Astrocyte (in vitro differentiated cells and primary cell): ENCODE measurements at regions not wholly inside any gene's neighbourhood (a gene's known extent, or its start where the extent isn't known, plus 50 kb on each side); places are given as distances from the start of the nearest gene placed in this dataset.

Source experiments
- DNase-seq: peaks from one replicate; pipeline ENCODE4 v3.0.0-alpha.2; 2010; ENCODE audit warnings: low read depth
- FAIRE-seq: peaks from 2 replicates; lab custom pipeline; 2011; peaks lifted over from hg19 to GRCh38; lab: Jason Lieb, UNC
- H2AFZ ChIP-seq: 2 replicates; pipeline ENCODE4 v1.6.0; 2012; ENCODE audit warnings: low read depth, low read length, inconsistent platforms
- H3K27ac ChIP-seq: 2 replicates; pipeline ENCODE4 v1.5.1; 2011; ENCODE audit warnings: low read depth, low read length, inconsistent platforms
- H3K27me3 ChIP-seq: 2 replicates; pipeline ENCODE4 v1.6.0; 2011; ENCODE audit warnings: low read length, inconsistent platforms; ENCODE audit not compliant: insufficient read depth
- H3K36me3 ChIP-seq: 2 replicates; pipeline ENCODE4 v1.5.1; 2011; ENCODE audit warnings: low read length, inconsistent platforms; ENCODE audit not compliant: insufficient read depth
- H3K4me1 ChIP-seq: 2 replicates; pipeline ENCODE4 v1.5.1; 2011; ENCODE audit warnings: low read length, inconsistent platforms; ENCODE audit not compliant: insufficient read depth
- H3K4me2 ChIP-seq: 2 replicates; pipeline ENCODE4 v1.6.0; 2012; ENCODE audit warnings: low read length, inconsistent platforms
- H3K4me3 ChIP-seq: 2 replicates; pipeline ENCODE4 v1.5.1; 2011; ENCODE audit warnings: low read depth, mild to moderate bottlenecking, low read length, inconsistent platforms; ENCODE audit not compliant: insufficient read depth
- H3K79me2 ChIP-seq: 2 replicates; pipeline ENCODE4 v1.6.0; 2012; ENCODE audit warnings: mild to moderate bottlenecking, low read length, inconsistent platforms; ENCODE audit not compliant: insufficient read depth
- H3K9ac ChIP-seq: 2 replicates; pipeline ENCODE4 v1.6.0; 2012; ENCODE audit warnings: mild to moderate bottlenecking, low read length, inconsistent platforms
- H3K9me3 ChIP-seq: 2 replicates; pipeline ENCODE4 v1.5.1; 2012; ENCODE audit warnings: low read depth, mild to moderate bottlenecking, low read length, inconsistent platforms; ENCODE audit not compliant: insufficient read depth
- H4K20me1 ChIP-seq: 2 replicates; pipeline ENCODE4 v1.6.0; 2012; ENCODE audit warnings: low read length, inconsistent platforms; ENCODE audit not compliant: insufficient read depth
- H3K27ac Mint-ChIP-seq: one replicate; pipeline ENCODE4 v1.8.0; 2021; ENCODE audit warnings: mild to moderate bottlenecking, mixed read lengths; ENCODE audit not compliant: unreplicated experiment
- H3K27me3 Mint-ChIP-seq: one replicate; pipeline ENCODE4 v1.8.0; 2021; ENCODE audit warnings: low read depth, mixed read lengths; ENCODE audit not compliant: unreplicated experiment
- H3K36me3 Mint-ChIP-seq: one replicate; pipeline ENCODE4 v1.8.0; 2021; ENCODE audit warnings: low read depth, mixed read lengths; ENCODE audit not compliant: unreplicated experiment
- H3K4me1 Mint-ChIP-seq: one replicate; pipeline ENCODE4 v1.8.0; 2021; ENCODE audit warnings: low read depth, mixed read lengths; ENCODE audit not compliant: unreplicated experiment
- H3K4me3 Mint-ChIP-seq: one replicate; pipeline ENCODE4 v1.8.0; 2021; ENCODE audit warnings: mild to moderate bottlenecking, moderate library complexity, mixed read lengths; ENCODE audit not compliant: unreplicated experiment
- H3K9me3 Mint-ChIP-seq: one replicate; pipeline ENCODE4 v1.8.0; 2021; ENCODE audit warnings: mild to moderate bottlenecking, mixed read lengths; ENCODE audit not compliant: unreplicated experiment
- EZH2 ChIP-seq: IDR thresholded peaks from 2 replicates; pipeline ENCODE4 v1.6.1; 2012; ENCODE audit warnings: mild to moderate bottlenecking, low read length, inconsistent platforms; ENCODE audit not compliant: insufficient read depth
- TF ChIP-seq, protein P1 (sequence below): IDR thresholded peaks from 2 replicates; pipeline ENCODE4 v1.5.1; 2011; ENCODE audit warnings: low read depth, mild to moderate bottlenecking, inconsistent platforms, low read length, moderate library complexity; ENCODE audit not compliant: insufficient read depth

DNA sequence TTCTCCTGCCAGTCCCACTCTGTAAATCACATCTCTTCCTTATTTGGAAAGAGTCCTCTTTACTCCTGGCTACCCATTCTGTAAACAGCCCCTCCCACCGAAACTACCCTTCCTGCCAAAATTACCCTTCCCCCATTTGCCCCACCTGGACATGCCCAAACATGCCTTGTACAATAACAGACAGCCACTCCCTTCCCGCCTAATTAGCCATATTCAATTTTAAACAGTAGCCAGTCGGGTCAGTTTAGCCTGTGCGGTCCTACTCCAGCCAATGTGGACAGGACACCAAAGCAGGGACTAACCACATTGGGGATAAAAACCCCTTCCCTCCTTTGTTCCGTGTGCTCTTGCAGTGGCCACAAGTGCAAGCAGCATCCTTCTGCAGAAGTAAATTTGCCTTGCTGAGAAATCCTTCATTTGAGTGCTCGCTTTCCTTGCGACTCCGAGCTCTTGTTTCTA, 56.3 kb upstream of the MAP10 start:
- H3K9me3 Mint-ChIP-seq: peaks cover 24% of the 10 kb centered on the region
- Histone ChIP-seq H4K20me1 (no peaks in the 10 kb centered on the region), H3K79me2 (no peaks in the 10 kb centered on the region), H3K9me3 (peaks cover 26% of the 10 kb centered on the region), H3K4me3 (no peak overlapping the region), H3K27ac (no peak overlapping the region), H3K4me2 (no peak overlapping the region), H3K36me3 (no peaks in the 10 kb centered on the region), H3K4me1 (no peaks in the 10 kb centered on the region), H3K27me3 (no peaks in the 10 kb centered on the region), H2AFZ (no peak overlapping the region), H3K9ac (no peak overlapping the region)
- TF ChIP-seq, protein P1, sequence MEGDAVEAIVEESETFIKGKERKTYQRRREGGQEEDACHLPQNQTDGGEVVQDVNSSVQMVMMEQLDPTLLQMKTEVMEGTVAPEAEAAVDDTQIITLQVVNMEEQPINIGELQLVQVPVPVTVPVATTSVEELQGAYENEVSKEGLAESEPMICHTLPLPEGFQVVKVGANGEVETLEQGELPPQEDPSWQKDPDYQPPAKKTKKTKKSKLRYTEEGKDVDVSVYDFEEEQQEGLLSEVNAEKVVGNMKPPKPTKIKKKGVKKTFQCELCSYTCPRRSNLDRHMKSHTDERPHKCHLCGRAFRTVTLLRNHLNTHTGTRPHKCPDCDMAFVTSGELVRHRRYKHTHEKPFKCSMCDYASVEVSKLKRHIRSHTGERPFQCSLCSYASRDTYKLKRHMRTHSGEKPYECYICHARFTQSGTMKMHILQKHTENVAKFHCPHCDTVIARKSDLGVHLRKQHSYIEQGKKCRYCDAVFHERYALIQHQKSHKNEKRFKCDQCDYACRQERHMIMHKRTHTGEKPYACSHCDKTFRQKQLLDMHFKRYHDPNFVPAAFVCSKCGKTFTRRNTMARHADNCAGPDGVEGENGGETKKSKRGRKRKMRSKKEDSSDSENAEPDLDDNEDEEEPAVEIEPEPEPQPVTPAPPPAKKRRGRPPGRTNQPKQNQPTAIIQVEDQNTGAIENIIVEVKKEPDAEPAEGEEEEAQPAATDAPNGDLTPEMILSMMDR: no peak
- no peak for TF ChIP-seq EZH2
- DNase-seq (no peak), FAIRE-seq (no peak)
- H3K27ac Mint-ChIP-seq: no peak overlapping the region
- H3K36me3 Mint-ChIP-seq: no peaks in the 10 kb centered on the region
- H3K4me1 Mint-ChIP-seq: no peaks in the 10 kb centered on the region
- H3K27me3 Mint-ChIP-seq: no peaks in the 10 kb centered on the region
- H3K4me3 Mint-ChIP-seq: no peak overlapping the region

GRCh38 chr1:232751393-232752140, 53.6 kb upstream of the MAP10 start:
- no peaks in the 10 kb centered on the region for H3K79me2 ChIP-seq
- no peaks in the 10 kb centered on the region for H4K20me1 ChIP-seq
- no peaks in the 10 kb centered on the region for H3K4me1 Mint-ChIP-seq
- H2AFZ ChIP-seq: no peak overlapping the region
- H3K4me1 ChIP-seq: no peaks in the 10 kb centered on the region
- no peaks in the 10 kb centered on the region for H3K36me3 Mint-ChIP-seq
- peaks cover 22% of the 10 kb centered on the region for H3K9me3 ChIP-seq
- peaks cover 22% of the 10 kb centered on the region for H3K9me3 Mint-ChIP-seq
- no peak overlapping the region for H3K4me3 ChIP-seq
- no peak overlapping the region for H3K27ac Mint-ChIP-seq
- no peak for FAIRE-seq
- no peaks in the 10 kb centered on the region for H3K36me3 ChIP-seq
- no peak overlapping the region for H3K9ac ChIP-seq
- H3K4me3 Mint-ChIP-seq: no peak overlapping the region
- H3K27ac ChIP-seq: no peak overlapping the region
- H3K4me2 ChIP-seq: no peak overlapping the region
- no peaks in the 10 kb centered on the region for H3K27me3 Mint-ChIP-seq
- no peak for DNase-seq
- TF ChIP-seq EZH2: no peak
- TF ChIP-seq, protein P1: no peak
- H3K27me3 ChIP-seq: no peaks in the 10 kb centered on the region

DNA sequence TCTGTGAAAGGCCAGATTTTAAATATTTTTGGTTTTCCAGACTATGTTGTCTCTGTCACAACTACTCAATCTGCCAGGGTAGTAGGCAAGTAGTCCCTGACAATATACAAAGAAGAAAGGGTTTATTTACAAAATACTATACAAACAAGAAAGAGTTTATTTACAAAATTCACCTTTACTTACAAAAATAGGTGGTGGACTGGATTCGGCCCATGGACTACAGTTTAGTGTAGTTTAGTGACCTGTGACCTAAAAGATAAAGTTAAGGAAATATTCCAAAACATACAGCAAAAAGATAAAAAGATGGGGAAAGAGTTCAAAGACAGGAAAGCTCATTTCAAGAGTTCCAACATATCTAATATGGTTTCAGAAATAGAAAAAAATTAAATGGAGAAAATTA, 52.9 kb upstream of the MAP10 start:
- Histone ChIP-seq H3K9me3 (peaks cover 18% of the 10 kb centered on the region), H2AFZ (no peak overlapping the region), H3K36me3 (no peaks in the 10 kb centered on the region), H3K4me3 (no peak overlapping the region), H4K20me1 (no peaks in the 10 kb centered on the region), H3K27ac (no peak overlapping the region), H3K4me2 (no peak overlapping the region), H3K9ac (no peak overlapping the region), H3K4me1 (no peaks in the 10 kb centered on the region), H3K27me3 (no peaks in the 10 kb centered on the region), H3K79me2 (no peaks in the 10 kb centered on the region)
- H3K4me3 Mint-ChIP-seq: no peak overlapping the region
- TF ChIP-seq, protein P1: no peak
- no peaks in the 10 kb centered on the region for H3K27me3 Mint-ChIP-seq
- no peak for FAIRE-seq
- H3K36me3 Mint-ChIP-seq: no peaks in the 10 kb centered on the region
- H3K27ac Mint-ChIP-seq: no peak overlapping the region
- no peaks in the 10 kb centered on the region for H3K4me1 Mint-ChIP-seq
- H3K9me3 Mint-ChIP-seq: peaks cover 16% of the 10 kb centered on the region
- no peak for DNase-seq
